HG03469 (cell line): ENCODE measurements at regions not wholly inside any gene's neighbourhood (a gene's known extent, or its start where the extent isn't known, plus 50 kb on each side); places are given as distances from the start of the nearest gene placed in this dataset.
"Not testable (repeated sequence)": the region's sequence is repeated elsewhere in the genome, so short reads cannot be mapped to it uniquely, and the experiment has no call there.

Experiments used
- ATAC-seq: cut with Tn5 transposase; IDR thresholded peaks from one replicate; pipeline ENCODE4 v1.9.1; 2021; ENCODE audit warnings: mild to moderate bottlenecking, moderate library complexity, moderate number of reproducible peaks; ENCODE audit not compliant: unreplicated experiment

- no peak for ATAC-seq
Measured at GRCh38 chr7:109873296-109873695, 1217.6 kb upstream of the LRRN3 start.

DNA sequence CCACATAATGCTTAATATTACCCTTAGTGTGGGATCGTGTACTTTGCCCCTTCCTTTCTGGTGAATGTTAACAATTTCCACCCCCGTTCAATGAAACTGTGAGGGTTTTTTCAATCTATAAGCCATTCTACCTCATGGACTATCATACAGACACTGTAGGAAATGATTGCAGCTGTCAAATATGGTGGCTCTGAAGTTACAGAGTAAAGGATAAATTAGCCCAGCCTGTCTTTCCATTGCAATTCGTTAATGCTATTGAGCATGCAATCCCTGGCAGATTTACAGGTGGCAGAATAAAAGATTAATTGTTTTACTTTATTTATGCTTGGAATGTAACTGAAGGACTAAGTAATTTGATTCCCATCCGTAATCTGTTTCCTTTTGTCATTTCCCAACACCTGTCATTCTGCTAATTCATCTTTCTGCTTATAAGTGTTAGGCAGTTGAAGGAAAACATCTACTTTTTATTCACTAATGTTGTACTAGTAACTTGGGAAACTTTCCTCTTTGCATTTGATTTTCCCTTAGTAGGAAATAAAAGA lies 1211.6 kb upstream of the LRRN3 start:
- no peak for ATAC-seq

- no peak for ATAC-seq
Measured at GRCh38 chr7:109890622-109891021, 1200.3 kb upstream of the LRRN3 start.

DNA sequence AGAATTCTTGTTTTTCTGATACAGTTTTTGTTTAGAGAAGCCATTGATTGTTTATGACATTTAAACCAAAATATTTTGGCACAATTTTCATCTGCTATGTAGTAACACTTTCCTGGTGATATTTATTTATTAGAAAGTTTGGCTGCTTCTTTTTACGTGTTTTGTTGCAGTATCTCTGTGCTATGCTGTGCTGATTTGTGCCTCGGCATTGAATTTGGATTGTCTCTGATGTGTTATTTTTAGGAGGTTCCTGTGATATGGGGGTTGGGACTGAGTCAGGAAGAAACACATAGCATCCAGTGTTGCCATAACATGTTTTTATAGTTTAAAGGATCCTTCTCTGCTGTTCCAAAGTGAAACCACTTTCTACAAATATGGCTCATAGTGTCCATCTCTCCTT lies 1197.7 kb upstream of the LRRN3 start:
- ATAC-seq, result no peak

GRCh38 chr7:109895536-109895935 lies 1195.4 kb upstream of the LRRN3 start:
- ATAC-seq, result no peak

GRCh38 chr7:109901926-109902325 lies 1189.0 kb upstream of the LRRN3 start:
- no peak for ATAC-seq

- not testable (repeated sequence) for ATAC-seq
Measured at GRCh38 chr7:109905368-109906065, 1185.4 kb upstream of the LRRN3 start.

- ATAC-seq, result no peak
Measured at GRCh38 chr7:109915670-109916069, 1175.3 kb upstream of the LRRN3 start.

DNA sequence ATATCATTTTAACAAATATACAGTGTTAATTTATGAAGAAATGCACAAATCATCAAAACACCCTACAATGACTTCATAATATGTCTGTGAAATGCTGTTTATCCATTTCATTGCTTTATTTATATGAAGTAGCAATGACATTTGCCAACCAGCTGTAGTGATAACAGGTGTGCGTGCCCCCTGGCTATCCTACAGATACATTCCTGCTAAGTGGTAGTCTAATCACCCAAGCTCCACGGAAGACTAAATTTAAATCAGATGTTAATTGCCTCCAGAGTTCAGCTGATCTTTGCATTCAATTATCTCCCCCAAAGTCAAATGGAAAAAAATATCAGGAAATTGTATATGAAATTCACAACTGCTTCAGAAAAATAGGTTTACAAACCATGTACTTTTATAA lies 1164.2 kb upstream of the LRRN3 start:
- ATAC-seq, result no peak

GRCh38 chr7:109930049-109930448 lies 1160.9 kb upstream of the LRRN3 start:
- no peak for ATAC-seq

- ATAC-seq, result no peak
Measured at GRCh38 chr7:109939207-109939606, 1151.7 kb upstream of the LRRN3 start.

DNA sequence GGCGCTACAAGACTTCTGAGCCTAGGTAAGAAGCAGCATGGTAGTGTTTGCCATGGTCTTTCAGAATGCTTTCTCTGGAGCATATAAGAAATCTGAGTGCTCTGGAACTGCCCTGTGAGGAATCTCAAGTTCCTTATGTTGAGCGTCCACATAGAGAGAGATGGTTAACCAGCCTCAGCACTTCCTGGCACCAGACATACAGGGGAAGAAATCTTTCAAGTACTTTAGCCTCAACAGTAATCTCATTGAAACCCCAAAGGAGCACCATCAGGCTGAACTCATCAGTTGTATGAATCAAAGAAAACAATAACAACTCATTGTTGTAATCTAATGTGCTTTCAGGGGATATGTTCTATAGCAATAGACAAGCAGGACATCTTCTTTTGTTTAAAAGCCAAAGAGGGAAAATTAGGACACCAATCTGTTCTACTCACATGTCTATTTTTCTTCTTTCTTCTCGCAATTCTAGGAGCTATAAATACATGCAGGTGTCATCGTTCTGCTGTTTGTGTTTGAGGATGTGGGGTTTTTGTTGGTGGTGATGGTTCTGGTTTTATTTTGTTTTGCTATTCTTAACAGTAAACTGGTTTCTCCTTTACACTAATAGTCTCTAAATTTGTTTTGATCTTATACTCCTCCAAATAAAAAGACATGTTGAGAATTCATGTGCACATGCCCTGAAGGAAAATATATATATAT lies 1145.0 kb upstream of the LRRN3 start:
- ATAC-seq, result no peak

DNA sequence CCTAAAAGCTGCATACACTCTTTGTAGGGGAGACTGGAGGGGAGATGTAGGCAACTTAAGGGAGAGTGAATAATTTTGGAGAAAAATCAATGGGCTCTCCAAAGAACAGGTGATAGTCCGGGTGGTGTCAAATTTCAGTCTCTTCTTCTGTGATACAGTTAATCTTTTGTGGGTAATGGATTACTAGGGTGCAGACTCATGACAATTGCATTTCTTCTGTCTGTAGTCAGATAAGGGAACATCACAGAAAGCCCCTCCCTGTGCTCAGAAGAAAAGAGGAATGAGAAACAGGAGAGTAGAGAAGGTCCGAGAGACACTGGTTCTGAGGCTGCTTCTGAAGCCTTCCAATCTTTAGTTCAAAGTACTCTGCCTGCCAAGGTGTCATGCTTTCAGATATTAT lies 1140.7 kb upstream of the LRRN3 start:
- ATAC-seq, result no peak

DNA sequence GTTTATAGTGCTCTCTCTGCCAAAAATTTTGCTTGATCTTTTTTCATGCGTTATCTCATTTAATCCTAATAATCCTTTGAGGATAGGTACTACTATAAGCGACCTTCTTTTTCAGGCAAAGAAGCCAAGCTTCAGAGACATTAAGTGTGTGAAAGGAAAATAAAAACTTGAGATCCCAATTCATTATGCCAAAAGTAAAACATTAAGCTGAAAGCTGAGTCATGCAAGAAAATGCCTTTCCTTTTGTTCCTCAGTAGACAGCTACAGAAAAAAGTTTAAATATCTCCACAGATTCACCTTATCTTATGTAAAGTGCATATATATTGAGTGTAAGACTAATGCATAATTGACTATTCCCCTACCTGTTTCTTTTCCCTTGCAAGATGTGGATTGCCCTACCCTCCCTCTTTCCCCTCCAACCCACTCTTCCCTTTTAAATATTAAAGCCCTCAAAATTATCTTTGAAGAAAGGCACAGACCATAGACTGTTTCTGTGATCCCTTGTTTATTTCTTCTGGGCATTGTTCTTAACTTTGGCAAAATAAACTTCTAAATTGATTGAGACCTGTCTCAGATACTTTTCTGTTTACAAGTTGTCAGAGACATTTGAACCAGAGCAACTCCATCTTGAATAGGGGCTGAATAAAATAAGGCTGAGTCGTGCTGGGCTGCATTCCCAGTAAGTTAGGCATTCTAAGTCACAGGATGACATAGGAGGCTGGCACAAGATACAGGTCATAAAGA lies 1139.9 kb upstream of the LRRN3 start:
- ATAC-seq, result no peak

DNA sequence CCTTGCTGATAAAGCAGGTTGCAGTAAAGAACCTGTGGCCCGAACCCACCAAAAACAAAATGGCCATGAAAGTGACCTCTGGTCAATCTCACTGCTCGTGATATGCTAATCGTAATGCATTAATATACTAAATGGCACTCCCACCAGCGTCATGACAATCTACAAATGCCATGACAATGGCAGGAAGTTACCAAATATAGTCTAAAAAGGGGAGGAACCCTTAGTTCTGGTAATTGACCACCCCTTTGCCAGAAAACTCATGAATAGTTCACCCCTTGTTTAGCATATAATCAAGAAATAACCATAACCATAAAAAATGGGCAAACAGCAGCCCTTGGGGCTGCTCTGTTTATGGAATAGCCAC lies 1139.4 kb upstream of the LRRN3 start:
- ATAC-seq, result no peak

DNA sequence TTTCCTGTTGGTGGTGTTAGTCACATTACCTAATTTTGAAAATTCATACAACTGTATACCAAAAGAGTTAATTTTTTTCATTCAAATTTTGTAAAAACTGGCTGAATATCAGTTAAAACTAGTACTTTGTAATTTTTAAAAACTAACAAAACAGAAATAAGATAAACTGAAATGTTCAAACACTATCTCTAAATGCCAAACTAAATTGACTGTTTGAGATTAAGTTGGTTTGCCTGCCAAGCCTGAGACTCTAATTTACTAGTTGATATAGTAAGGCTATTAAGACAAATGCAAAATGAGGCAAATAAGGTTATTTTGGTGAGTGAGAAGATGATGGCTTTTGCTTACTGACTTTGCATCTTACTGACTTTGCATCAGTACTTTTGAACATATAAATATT lies 1134.9 kb upstream of the LRRN3 start:
- ATAC-seq, result no peak

GRCh38 chr7:109956916-109957315 lies 1134.0 kb upstream of the LRRN3 start:
- ATAC-seq, result no peak

DNA sequence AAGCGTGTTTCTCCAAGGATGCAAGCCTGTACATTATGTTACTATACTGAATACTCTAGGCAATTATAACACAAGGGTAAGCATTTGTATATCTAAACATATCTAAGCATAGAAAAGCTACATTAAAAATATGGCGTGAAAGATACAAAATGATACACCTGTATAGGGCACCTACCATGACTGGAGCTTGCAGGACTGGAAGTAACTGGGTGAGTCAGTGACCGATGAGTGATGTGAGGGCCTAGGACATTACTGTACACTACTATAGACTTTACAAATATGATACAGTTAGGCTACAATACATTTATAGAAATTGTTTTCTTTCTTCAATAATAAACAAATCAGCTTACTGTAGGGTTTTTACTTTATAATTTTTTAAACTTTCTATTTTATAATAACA lies 1127.2 kb upstream of the LRRN3 start:
- ATAC-seq, result no peak

DNA sequence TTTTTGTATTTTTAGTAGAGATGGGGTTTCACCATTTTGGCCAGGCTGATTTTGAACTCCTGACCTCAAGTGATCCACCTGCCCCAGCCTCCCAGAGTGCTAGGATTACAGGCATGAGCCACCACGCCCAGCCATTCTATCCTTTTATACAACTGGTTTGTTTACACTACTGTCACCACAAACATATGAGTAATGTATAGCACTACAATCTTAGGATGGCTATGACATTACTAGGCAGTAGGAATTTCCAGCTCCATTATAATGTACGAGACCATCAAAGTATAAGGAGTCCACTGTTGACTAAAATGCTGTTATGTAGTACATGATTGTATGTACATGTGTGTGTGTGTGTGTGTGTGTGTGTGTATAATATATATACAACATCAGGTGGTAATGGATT lies 1126.1 kb upstream of the LRRN3 start:
- no peak for ATAC-seq

DNA sequence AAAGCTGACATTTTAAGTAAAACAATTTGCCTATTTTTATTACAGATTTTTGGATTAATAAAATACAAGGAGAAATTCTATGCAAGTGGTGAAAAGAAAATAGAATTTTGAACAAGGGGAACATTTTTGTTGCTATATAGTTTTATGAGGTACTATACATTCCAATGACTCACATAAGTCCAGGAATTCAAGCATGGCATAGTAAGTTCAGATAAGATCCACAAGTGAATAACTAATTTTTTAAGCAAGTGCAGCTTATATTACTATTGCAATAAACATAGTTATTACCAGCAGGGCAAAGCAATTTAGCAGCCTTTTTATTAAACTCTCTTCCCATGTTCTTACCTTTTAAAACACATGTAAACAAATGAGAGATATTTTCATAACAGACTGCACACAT lies 1123.5 kb upstream of the LRRN3 start:
- no peak for ATAC-seq

DNA sequence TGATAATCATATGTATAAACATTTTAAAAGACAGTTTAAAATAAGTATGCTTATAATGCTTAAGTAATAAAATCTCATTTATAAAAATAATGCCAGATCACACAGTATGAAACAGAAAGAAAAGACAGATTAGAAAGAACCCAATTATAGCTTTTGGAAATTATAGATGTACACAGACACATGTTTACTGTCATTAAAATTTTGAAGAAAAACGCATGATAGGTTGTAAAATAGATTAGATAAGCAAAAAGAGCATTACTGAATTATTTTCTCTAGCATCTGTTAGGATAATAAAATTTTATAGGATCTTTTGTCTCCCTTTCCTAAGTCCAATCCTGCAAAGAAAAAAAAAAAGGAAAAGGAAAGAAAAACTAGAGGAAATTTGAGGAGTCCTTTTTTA lies 1107.3 kb upstream of the LRRN3 start:
- no peak for ATAC-seq

DNA sequence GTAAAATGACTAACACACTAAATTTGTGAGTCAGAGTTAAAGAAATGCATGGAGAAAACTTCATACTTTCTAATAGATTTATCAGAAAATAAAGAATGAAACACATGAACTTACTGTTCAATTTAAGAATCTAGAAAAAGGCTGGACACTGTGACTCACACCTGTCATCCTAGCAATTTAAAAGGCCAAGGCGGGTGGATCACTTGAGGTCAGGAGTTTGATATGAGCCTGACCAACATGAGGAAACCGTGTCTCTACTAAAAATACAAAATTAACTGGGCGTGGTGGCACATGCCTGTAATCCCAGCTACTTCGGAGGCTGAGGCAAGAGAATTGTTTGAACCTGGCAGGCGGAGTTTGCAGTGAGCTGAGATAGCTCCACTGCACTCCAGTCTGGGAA lies 1106.2 kb upstream of the LRRN3 start:
- ATAC-seq, result no peak
